Karpas-422 (cell line): ENCODE measurements at regions not wholly inside any gene's neighbourhood (a gene's known extent, or its start where the extent isn't known, plus 50 kb on each side); places are given as distances from the start of the nearest gene placed in this dataset. TPM values are rescaled to one million over a fixed set of nuclear protein-coding genes. Genes with fewer than 3 reads are reported as not detected.

Experiments
- DNase-seq: peaks from one replicate; pipeline ENCODE4 v3.0.0-alpha.2; 2015
- H2AFZ ChIP-seq: fragments of 200-600 bp; sonication (generic); 2 replicates; pipeline ENCODE4 v1.6.1; 2014; ENCODE audit warnings: antibody characterized with exemption, low read length, mixed read lengths
- H3K27ac ChIP-seq: fragments of 200-600 bp; sonication (generic); 2 replicates; pipeline ENCODE4 v1.5.1; 2014; ENCODE audit warnings: mild to moderate bottlenecking, low read length, moderate library complexity
- H3K27me3 ChIP-seq: fragments of 200-600 bp; sonication (generic); 2 replicates; pipeline ENCODE4 v1.6.1; 2014; ENCODE audit warnings: low read length, mixed read lengths
- H3K36me3 ChIP-seq: fragments of 200-600 bp; sonication (generic); 2 replicates; pipeline ENCODE4 v1.6.1; 2014; ENCODE audit warnings: low read length, mixed read lengths; ENCODE audit not compliant: insufficient read depth
- H3K4me1 ChIP-seq: fragments of 200-600 bp; sonication (generic); 2 replicates; pipeline ENCODE4 v1.6.1; 2014; ENCODE audit warnings: mild to moderate bottlenecking, low read length, mixed read lengths
- H3K4me2 ChIP-seq: fragments of 200-600 bp; sonication (generic); 2 replicates; pipeline ENCODE4 v1.6.1; 2014; ENCODE audit warnings: low read length, low read depth, mild to moderate bottlenecking; ENCODE audit not compliant: poor library complexity, severe bottlenecking
- H3K4me3 ChIP-seq: fragments of 200-600 bp; sonication (generic); 2 replicates; pipeline ENCODE4 v1.5.1; 2014; ENCODE audit warnings: mild to moderate bottlenecking, antibody characterized with exemption, low read length, mixed read lengths
- H3K79me2 ChIP-seq: fragments of 200-600 bp; sonication (generic); 2 replicates; pipeline ENCODE4 v1.6.1; 2014; ENCODE audit warnings: mild to moderate bottlenecking, low read length, mixed read lengths
- H3K9ac ChIP-seq: fragments of 200-600 bp; sonication (generic); 2 replicates; pipeline ENCODE4 v1.6.0; 2014; ENCODE audit warnings: low read length
- H3K9me2 ChIP-seq: fragments of 200-600 bp; sonication (generic), shearing (Covaris generic); replicated peaks from 2 replicates; pipeline ENCODE4 v1.6.0; 2014; ENCODE audit warnings: mild to moderate bottlenecking, low read length, moderate library complexity; ENCODE audit not compliant: insufficient read depth
- H3K9me3 ChIP-seq: fragments of 300-700, 200-600 bp; sonication (generic); 2 replicates; pipeline ENCODE4 v1.6.1; 2014; ENCODE audit warnings: low read length, mixed read lengths
- H4K20me1 ChIP-seq: fragments of 200-600 bp; sonication (generic); 2 replicates; pipeline ENCODE4 v1.6.1; 2014; ENCODE audit warnings: mild to moderate bottlenecking, antibody characterized with exemption, low read length, low read depth; ENCODE audit not compliant: insufficient read depth
- small RNA-seq: library from RNA; depleted of rRNA; stranded (forward); fragments of <200 nt; gene quantifications from one replicate; pipeline ENCODE3, GENCODE V24; 2014

GRCh38 chr3:89049119-89049518 is 58.3 kb upstream of the EPHA3 start:
- Histone ChIP-seq H3K27me3 (no peaks in the 10 kb centered on the region), H3K79me2 (no peaks in the 10 kb centered on the region), H3K9me3 (peaks cover 3% of the 10 kb centered on the region; the same call in 1 of the 2 replicates), H3K4me2 (no peak overlapping the region), H3K9ac (no peak overlapping the region), H3K9me2 (no peaks in the 10 kb centered on the region), H3K4me1 (no peaks in the 10 kb centered on the region), H3K27ac (no peak overlapping the region), H4K20me1 (no peaks in the 10 kb centered on the region), H3K4me3 (no peak overlapping the region), H2AFZ (no peak overlapping the region), H3K36me3 (no peaks in the 10 kb centered on the region)
- no peak for DNase-seq

- Histone ChIP-seq H3K9me2 (no peaks in the 10 kb centered on the region), H4K20me1 (no peaks in the 10 kb centered on the region), H3K4me1 (no peaks in the 10 kb centered on the region), H3K9ac (no peak overlapping the region), H3K27me3 (no peaks in the 10 kb centered on the region), H3K9me3 (no peaks in the 10 kb centered on the region; the same call in 1 of the 2 replicates), H3K4me2 (no peak overlapping the region), H3K27ac (no peak overlapping the region), H3K36me3 (no peaks in the 10 kb centered on the region), H2AFZ (no peak overlapping the region), H3K79me2 (no peaks in the 10 kb centered on the region), H3K4me3 (no peak overlapping the region)
- DNase-seq: no peak
Observed at GRCh38 chr3:89052386-89052785, 55.0 kb upstream of the EPHA3 start.

GRCh38 chr3:89057398-89057797 is 50.0 kb upstream of the EPHA3 start:
- DNase-seq: no peak
- no peaks in the 10 kb centered on the region for H4K20me1 ChIP-seq
- H3K9ac ChIP-seq: no peak overlapping the region

More at GRCh38 chr3:89057398-89057797, 50.0 kb upstream of the EPHA3 start:
- Histone ChIP-seq H3K4me2 (no peak overlapping the region), H2AFZ (no peak overlapping the region), H3K27ac (no peak overlapping the region), H3K36me3 (no peaks in the 10 kb centered on the region), H3K4me3 (no peak overlapping the region), H3K79me2 (no peaks in the 10 kb centered on the region), H3K4me1 (no peaks in the 10 kb centered on the region), H3K9me2 (no peaks in the 10 kb centered on the region), H3K9me3 (no peaks in the 10 kb centered on the region), H3K27me3 (no peaks in the 10 kb centered on the region)

Small RNAs in the stretch of these regions (small RNA-seq; reads per million reads assigned to genes)
- gene RF00019: not detected
